OCI-LY7 (cell line): ENCODE measurements at regions not wholly inside any gene's neighbourhood (a gene's known extent, or its start where the extent isn't known, plus 50 kb on each side); places are given as distances from the start of the nearest gene placed in this dataset.
"Not testable (repeated sequence)": the region's sequence is repeated elsewhere in the genome, so short reads cannot be mapped to it uniquely, and the experiment has no call there.

Experiments
- BruUV-seq: library from RNA; stranded (reverse); fragments of 400-500 nt; replicated peaks from 2 replicates; lab custom pipeline; 2021; lab: Mats Ljungman, UMichigan
- CTCF ChIA-PET: fragments of 300-600 bp; sonication (Branson Sonifier 250); formaldehyde crosslinking; loops from one replicate; lab custom pipeline; 2022; ENCODE audit warnings: antibody characterized with exemption; ENCODE audit not compliant: unreplicated experiment; lab: Charles Lee
- POLR2A ChIA-PET: fragments of 300-600 bp; sonication (Branson Sonifier 250); formaldehyde crosslinking; loops from one replicate; lab custom pipeline; 2022; ENCODE audit warnings: antibody characterized with exemption; lab: Charles Lee
- DNase-seq: peaks from one replicate; pipeline ENCODE4 v3.0.0-alpha.2; 2015; ENCODE audit warnings: low spot score
- H2AFZ ChIP-seq: fragments of 200-600 bp; sonication (generic), shearing (Covaris generic); 2 replicates; pipeline ENCODE4 v1.6.1; 2014; ENCODE audit warnings: mild to moderate bottlenecking, antibody characterized with exemption, low read length, moderate library complexity
- H3K27ac ChIP-seq: fragments of 200-600 bp; sonication (generic); 2 replicates; pipeline ENCODE4 v1.5.1; 2014; ENCODE audit warnings: mixed run types, low read depth, mild to moderate bottlenecking, moderate library complexity, low read length, inconsistent platforms; ENCODE audit not compliant: poor library complexity, severe bottlenecking
- H3K36me3 ChIP-seq: fragments of 200-600 bp; sonication (generic); 2 replicates; pipeline ENCODE4 v1.6.1; 2014; ENCODE audit warnings: mild to moderate bottlenecking, antibody characterized with exemption, low read length, moderate library complexity, mixed read lengths; ENCODE audit not compliant: insufficient read depth
- H3K4me1 ChIP-seq: fragments of 200-600 bp; sonication (generic); 2 replicates; pipeline ENCODE4 v1.5.1; 2014; ENCODE audit warnings: mild to moderate bottlenecking, low read length; ENCODE audit not compliant: insufficient read depth, poor library complexity, severe bottlenecking
- H3K4me2 ChIP-seq: fragments of 200-600 bp; sonication (generic); 2 replicates; pipeline ENCODE4 v1.6.1; 2014; ENCODE audit warnings: mild to moderate bottlenecking, low read length
- H3K4me3 ChIP-seq: fragments of 200-600 bp; sonication (generic); 2 replicates; pipeline ENCODE4 v1.5.1; 2014; ENCODE audit warnings: mild to moderate bottlenecking, low read depth, low read length; ENCODE audit not compliant: poor library complexity, severe bottlenecking
- H3K79me2 ChIP-seq: fragments of 200-600 bp; sonication (generic); 2 replicates; pipeline ENCODE4 v1.6.1; 2016; ENCODE audit warnings: low read depth, mild to moderate bottlenecking, low read length, moderate library complexity, mixed read lengths; ENCODE audit not compliant: insufficient read depth
- H3K9me2 ChIP-seq: fragments of 200-600 bp; sonication (generic); 2 replicates; pipeline ENCODE4 v1.6.1; 2016; ENCODE audit warnings: mild to moderate bottlenecking, low read length, mixed read lengths; ENCODE audit not compliant: insufficient read depth
- H3K9me3 ChIP-seq: fragments of 200-600 bp; sonication (generic); 2 replicates; pipeline ENCODE4 v1.6.1; 2014; ENCODE audit warnings: mild to moderate bottlenecking, mixed run types, low read length, mixed read lengths
- H4K20me1 ChIP-seq: fragments of 200-600 bp; sonication (generic); 2 replicates; pipeline ENCODE4 v1.6.1; 2014; ENCODE audit warnings: mild to moderate bottlenecking, antibody characterized with exemption, low read length, moderate library complexity, mixed read lengths; ENCODE audit not compliant: insufficient read depth
- CTCF ChIP-seq: fragments of 200-600 bp; sonication (generic); conservative IDR thresholded peaks from 2 replicates; pipeline ENCODE4 v1.5.1; 2014; ENCODE audit warnings: mild to moderate bottlenecking, antibody characterized with exemption, low read length, moderate library complexity, mixed read lengths
- EZH2phosphoT487 ChIP-seq: fragments of 200-600 bp; sonication (generic); IDR thresholded peaks from 2 replicates; pipeline ENCODE4 v1.6.1; 2018; ENCODE audit warnings: low read depth, borderline replicate concordance, mild to moderate bottlenecking, mixed run types, antibody characterized with exemption, low read length, moderate library complexity, mixed read lengths
- intact Hi-C: fragments of 100-400 bp; cut with micrococcal nuclease; formaldehyde crosslinking; loops from one replicate; pipeline ENCODE4 v1.10.0; 2022; ENCODE audit not compliant: unreplicated experiment

DNA sequence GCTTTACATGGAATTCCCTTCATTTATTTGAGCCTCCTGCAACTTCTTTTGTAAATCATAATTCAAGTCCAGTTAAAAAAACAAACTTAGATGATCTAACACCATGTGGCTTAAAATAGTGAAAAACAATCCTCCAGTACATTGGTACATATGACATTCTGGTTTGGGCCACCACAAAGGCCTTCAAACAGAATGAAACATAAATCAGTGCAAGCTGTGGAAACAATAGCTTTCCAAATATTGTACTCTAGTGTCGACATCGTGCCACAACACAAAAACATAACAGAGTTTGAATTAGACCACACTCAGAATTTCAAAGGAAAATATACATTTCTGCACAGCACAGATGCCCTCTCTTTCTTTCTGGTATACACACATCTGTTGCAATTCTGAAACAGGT lies 751.3 kb downstream of the SLC6A15 start:
- no peaks in the 10 kb centered on the region for H3K36me3 ChIP-seq
- CTCF ChIA-PET: no interaction called here
- no peaks in the 10 kb centered on the region for H3K9me3 ChIP-seq
- DNase-seq: no peak
- H3K4me2 ChIP-seq: no peak overlapping the region
- H3K27ac ChIP-seq: no peak overlapping the region
- TF ChIP-seq EZH2phosphoT487: no peak
- no peak for TF ChIP-seq CTCF
- H2AFZ ChIP-seq: no peak overlapping the region
- BruUV-seq: no TSS peak
- no peaks in the 10 kb centered on the region for H4K20me1 ChIP-seq
- H3K4me1 ChIP-seq: no peaks in the 10 kb centered on the region
- H3K4me3 ChIP-seq: no peak overlapping the region
- POLR2A ChIA-PET: no interaction called here
- H3K9me2 ChIP-seq: no peaks in the 10 kb centered on the region
- no peaks in the 10 kb centered on the region for H3K79me2 ChIP-seq
- intact Hi-C loops: no loop called here

- Histone ChIP-seq H3K9me3 (no peaks in the 10 kb centered on the region), H3K4me1 (no peaks in the 10 kb centered on the region), H2AFZ (no peak overlapping the region), H3K4me3 (no peak overlapping the region), H3K4me2 (no peak overlapping the region), H3K79me2 (no peaks in the 10 kb centered on the region), H3K27ac (no peak overlapping the region), H3K9me2 (no peaks in the 10 kb centered on the region), H3K36me3 (no peaks in the 10 kb centered on the region), H4K20me1 (no peaks in the 10 kb centered on the region)
- no peak for DNase-seq
- CTCF ChIA-PET: no interaction called here
- TF ChIP-seq CTCF (no peak), EZH2phosphoT487 (no peak)
- POLR2A ChIA-PET: no interaction called here
- no TSS peak for BruUV-seq
- intact Hi-C loops: no loop called here
Observed at GRCh38 chr12:84159260-84159659, 753.3 kb downstream of the SLC6A15 start.

GRCh38 chr12:84157170-84157569 lies 755.4 kb downstream of the SLC6A15 start:
- Histone ChIP-seq H2AFZ (no peak overlapping the region), H3K4me2 (no peak overlapping the region), H3K9me2 (no peaks in the 10 kb centered on the region), H3K9me3 (0 out of 2 replicates have a peak, but pooled peaks cover 7% of the 10 kb centered on the region), H4K20me1 (no peaks in the 10 kb centered on the region), H3K79me2 (no peaks in the 10 kb centered on the region), H3K27ac (no peak overlapping the region), H3K4me3 (no peak overlapping the region), H3K4me1 (no peaks in the 10 kb centered on the region), H3K36me3 (no peaks in the 10 kb centered on the region)
- intact Hi-C loops: no loop called here
- BruUV-seq: no TSS peak
- CTCF ChIA-PET: no interaction called here
- no peak for TF ChIP-seq CTCF
- no peak for TF ChIP-seq EZH2phosphoT487
- DNase-seq: no peak
- POLR2A ChIA-PET: no interaction called here

GRCh38 chr12:84154991-84155930 lies 757.3 kb downstream of the SLC6A15 start:
- H3K36me3 ChIP-seq, H3K79me2 ChIP-seq, H4K20me1 ChIP-seq, H3K27ac ChIP-seq, H3K4me3 ChIP-seq, intact Hi-C loops, DNase-seq, H3K4me1 ChIP-seq, H3K4me2 ChIP-seq, H3K9me2 ChIP-seq, CTCF ChIA-PET, H2AFZ ChIP-seq, POLR2A ChIA-PET, H3K9me3 ChIP-seq, BruUV-seq: not testable (repeated sequence)
